CD8-positive, alpha-beta memory T cell (primary cell): ENCODE measurements at regions not wholly inside any gene's neighbourhood (a gene's known extent, or its start where the extent isn't known, plus 50 kb on each side); places are given as distances from the start of the nearest gene placed in this dataset.

Experiments used
- CTCF ChIA-PET: fragments of 350-600 bp; sonication (Branson Sonifier 250); formaldehyde crosslinking; loops from one replicate; lab custom pipeline; 2021; ENCODE audit warnings: antibody characterized with exemption; lab: Charles Lee
- POLR2A ChIA-PET: fragments of 350-600 bp; sonication (Branson Sonifier 250); formaldehyde crosslinking; loops from one replicate; lab custom pipeline; 2021; ENCODE audit warnings: antibody characterized with exemption; lab: Charles Lee
- DNase-seq, 5 donors: peaks; one replicate each; pipeline versions ENCODE4 v3.0.0 to v3.0.0-alpha.2; 2020 to 2022; ENCODE audit warnings: mixed read lengths in 1 of 5
- H3K27ac ChIP-seq: one replicate; pipeline ENCODE4 v1.7.0; 2013; ENCODE audit warnings: low read depth, mild to moderate bottlenecking, low read length, moderate library complexity
- H3K27me3 ChIP-seq: 2 replicates; pipeline ENCODE4 v1.7.0; 2013; ENCODE audit warnings: low read length, mild to moderate bottlenecking; ENCODE audit not compliant: insufficient read depth, poor library complexity, severe bottlenecking
- H3K36me3 ChIP-seq: 2 replicates; pipeline ENCODE4 v1.7.0; 2013; ENCODE audit warnings: mild to moderate bottlenecking, low read length, moderate library complexity; ENCODE audit not compliant: insufficient read depth
- H3K4me1 ChIP-seq: 2 replicates; pipeline ENCODE4 v1.7.0; 2013; ENCODE audit warnings: mild to moderate bottlenecking, low read length, moderate library complexity; ENCODE audit not compliant: insufficient read depth
- H3K4me3 ChIP-seq: 2 replicates; pipeline ENCODE4 v1.7.0; 2013; ENCODE audit warnings: mild to moderate bottlenecking, low read length
- H3K9me3 ChIP-seq: 2 replicates; pipeline ENCODE4 v1.7.0; 2013; ENCODE audit warnings: mild to moderate bottlenecking, low read length
- H3K27ac Mint-ChIP-seq, 8 donors: one replicate each; pipeline ENCODE4 v1.8.0; 2020 to 2021; ENCODE audit warnings: mixed read lengths in 8 of 8, mild to moderate bottlenecking in 6 of 8, inconsistent platforms in 3 of 8, moderate library complexity in 3 of 8
- H3K27me3 Mint-ChIP-seq, 2 donors: one replicate each; pipeline ENCODE4 v1.8.0; 2020 to 2021; ENCODE audit warnings: mixed read lengths in 2 of 2, mild to moderate bottlenecking in 1 of 2, moderate library complexity in 1 of 2
- H3K36me3 Mint-ChIP-seq, 3 donors: one replicate each; pipeline ENCODE4 v1.8.0; 2020 to 2021; ENCODE audit warnings: mixed read lengths in 3 of 3, inconsistent platforms in 1 of 3, mild to moderate bottlenecking in 1 of 3
- H3K4me1 Mint-ChIP-seq, 3 donors: one replicate each; pipeline ENCODE4 v1.8.0; 2020 to 2021; ENCODE audit warnings: mixed read lengths in 3 of 3, inconsistent platforms in 1 of 3, mild to moderate bottlenecking in 1 of 3
- H3K4me3 Mint-ChIP-seq, 7 donors: one replicate each; pipeline ENCODE4 v1.8.0; 2020 to 2021; ENCODE audit warnings: mixed read lengths in 7 of 7, mild to moderate bottlenecking in 6 of 7, moderate library complexity in 4 of 7, inconsistent platforms in 2 of 7
- H3K9me3 Mint-ChIP-seq, 5 donors: one replicate each; pipeline ENCODE4 v1.8.0; 2020 to 2022; ENCODE audit warnings: mixed read lengths in 5 of 5, mild to moderate bottlenecking in 3 of 5, moderate library complexity in 2 of 5, inconsistent platforms in 1 of 5

GRCh38 chr3:159928666-159929065 is 60.0 kb upstream of the IL12A start:
- Mint-ChIP-seq H3K27me3 (peaks cover 0 to 5% of the 10 kb centered on the region in 2 donors), H3K27ac (no peak overlapping the region)

GRCh38 chr3:159929171-159930141 is 59.2 kb upstream of the IL12A start:
- Mint-ChIP-seq H3K36me3 (peaks cover 0 to 6% (median 1%) of the 10 kb centered on the region in 3 donors), H3K4me1 (peaks cover 0 to 4% (median 0%) of the 10 kb centered on the region in 3 donors), H3K27ac (no peak overlapping the region), H3K4me3 (no peak overlapping the region), H3K9me3 (peaks cover under 1 to 16% (median 6%) of the 10 kb centered on the region in 5 donors), H3K27me3 (peaks cover 0 to 3% of the 10 kb centered on the region in 2 donors)
- ChIA-PET CTCF (no interaction called here), POLR2A (interaction anchor here (0.7 kb wide), 1 partner anchor 52 kb away, joined by 9 read pairs; no protein-coding TSS in a partner anchor)
- no peaks in the 10 kb centered on the region for H3K4me1 ChIP-seq
- H3K27me3 ChIP-seq = no peaks in the 10 kb centered on the region
- H3K9me3 ChIP-seq = no peaks in the 10 kb centered on the region
- no peak overlapping the region for H3K4me3 ChIP-seq
- no peaks in the 10 kb centered on the region for H3K36me3 ChIP-seq
- H3K27ac ChIP-seq = no peak overlapping the region
- no peak for DNase-seq

More at GRCh38 chr3:159928666-159929065, 60.0 kb upstream of the IL12A start:
- no peaks in the 10 kb centered on the region for H3K36me3 ChIP-seq
- H3K4me1 ChIP-seq = no peaks in the 10 kb centered on the region
- H3K4me3 Mint-ChIP-seq = no peak overlapping the region
- no peak overlapping the region for H3K4me3 ChIP-seq
- ChIA-PET POLR2A (interaction anchor here (0.7 kb wide), 1 partner anchor 53 kb away, joined by 9 read pairs; no protein-coding TSS in a partner anchor), CTCF (no interaction called here)
- H3K9me3 Mint-ChIP-seq = peaks cover 0 to 10% (median 5%) of the 10 kb centered on the region in 5 donors
- DNase-seq = no peak
- no peaks in the 10 kb centered on the region for H3K9me3 ChIP-seq
- H3K36me3 Mint-ChIP-seq = peaks cover 0 to 5% (median 1%) of the 10 kb centered on the region in 3 donors
- no peaks in the 10 kb centered on the region for H3K27me3 ChIP-seq
- H3K4me1 Mint-ChIP-seq = peaks cover 0 to 4% (median 0%) of the 10 kb centered on the region in 3 donors
- H3K27ac ChIP-seq = no peak overlapping the region

- Histone ChIP-seq H3K27ac (no peak overlapping the region), H3K27me3 (no peaks in the 10 kb centered on the region), H3K4me1 (no peaks in the 10 kb centered on the region), H3K4me3 (no peak overlapping the region), H3K9me3 (no peaks in the 10 kb centered on the region), H3K36me3 (no peaks in the 10 kb centered on the region)
- no peak overlapping the region for H3K4me3 Mint-ChIP-seq
- POLR2A ChIA-PET = no interaction called here
- H3K36me3 Mint-ChIP-seq = peaks cover 0 to 10% (median 1%) of the 10 kb centered on the region in 3 donors
- H3K27ac Mint-ChIP-seq = no peak overlapping the region
- peaks cover 0 to 4% (median 0%) of the 10 kb centered on the region in 3 donors for H3K4me1 Mint-ChIP-seq
- DNase-seq = no peak
- H3K9me3 Mint-ChIP-seq = peaks cover 3 to 25% (median 13%) of the 10 kb centered on the region in 5 donors
- CTCF ChIA-PET = no interaction called here
- peaks cover 5 to 11% of the 10 kb centered on the region in 2 donors for H3K27me3 Mint-ChIP-seq
Observed at GRCh38 chr3:159934216-159934615, 54.4 kb upstream of the IL12A start.

GRCh38 chr3:159936541-159936940 is 52.1 kb upstream of the IL12A start:
- H3K27me3 Mint-ChIP-seq = peaks cover 5 to 17% of the 10 kb centered on the region in 2 donors
- DNase-seq = no peak
- ChIA-PET POLR2A (no interaction called here), CTCF (no interaction called here)
- no peak overlapping the region for H3K4me3 Mint-ChIP-seq
- peaks cover 3 to 25% (median 13%) of the 10 kb centered on the region in 5 donors for H3K9me3 Mint-ChIP-seq
- H3K27ac Mint-ChIP-seq = no peak overlapping the region
- Histone ChIP-seq H3K36me3 (no peaks in the 10 kb centered on the region), H3K4me1 (no peaks in the 10 kb centered on the region), H3K4me3 (no peak overlapping the region), H3K9me3 (no peaks in the 10 kb centered on the region), H3K27ac (no peak overlapping the region), H3K27me3 (no peaks in the 10 kb centered on the region)
- H3K4me1 Mint-ChIP-seq = no peaks in the 10 kb centered on the region
- peaks cover 0 to 10% (median 1%) of the 10 kb centered on the region in 3 donors for H3K36me3 Mint-ChIP-seq

- ChIA-PET CTCF (interaction anchor here (0.7 kb wide), 1 partner anchor 225 kb away, joined by 3 read pairs; no protein-coding TSS in a partner anchor), POLR2A (no interaction called here)
- Histone ChIP-seq H3K27me3 (no peaks in the 10 kb centered on the region), H3K9me3 (no peaks in the 10 kb centered on the region), H3K4me3 (no peak overlapping the region), H3K27ac (no peak overlapping the region), H3K4me1 (no peaks in the 10 kb centered on the region), H3K36me3 (no peaks in the 10 kb centered on the region)
- no peak for DNase-seq
- Mint-ChIP-seq H3K27me3 (peaks cover 5 to 18% of the 10 kb centered on the region in 2 donors), H3K36me3 (peaks cover 0 to 10% (median 1%) of the 10 kb centered on the region in 3 donors), H3K9me3 (peaks cover 3 to 23% (median 13%) of the 10 kb centered on the region in 5 donors), H3K4me1 (no peaks in the 10 kb centered on the region), H3K4me3 (no peak overlapping the region), H3K27ac (no peak overlapping the region)
Observed at GRCh38 chr3:159937561-159938166, 51.0 kb upstream of the IL12A start.

GRCh38 chr3:159938714-159939113 is 49.9 kb upstream of the IL12A start:
- H3K27me3 ChIP-seq = no peaks in the 10 kb centered on the region
- H3K9me3 ChIP-seq = no peaks in the 10 kb centered on the region
- no peak overlapping the region for H3K4me3 Mint-ChIP-seq
- no peak overlapping the region for H3K27ac Mint-ChIP-seq
- H3K4me1 Mint-ChIP-seq = no peaks in the 10 kb centered on the region
- no peak overlapping the region for H3K27ac ChIP-seq
- POLR2A ChIA-PET = no interaction called here
- H3K9me3 Mint-ChIP-seq = peaks cover 3 to 16% (median 8%) of the 10 kb centered on the region in 5 donors
- H3K36me3 ChIP-seq = no peaks in the 10 kb centered on the region
- H3K4me1 ChIP-seq = no peaks in the 10 kb centered on the region
- peaks cover 2 to 24% of the 10 kb centered on the region in 2 donors for H3K27me3 Mint-ChIP-seq
- no peak overlapping the region for H3K4me3 ChIP-seq
- H3K36me3 Mint-ChIP-seq = peaks cover 0 to 5% (median 0%) of the 10 kb centered on the region in 3 donors
- CTCF ChIA-PET = no interaction called here
- DNase-seq = no peak
